Pancreas (tissue), 10 donors: ENCODE measurements at regions not wholly inside any gene's neighbourhood (a gene's known extent, or its start where the extent isn't known, plus 50 kb on each side); places are given as distances from the start of the nearest gene placed in this dataset.
A peak's percentile ranks its signal among the peaks of the same experiment; 100 is the strongest.

ENCODE experiments used
- ATAC-seq, 4 donors: fragments of 200-7000 bp; cut with Tn5 transposase; one replicate each; pipeline versions ENCODE4 v1.8.0 to v1.9.1; 2020; ENCODE audit warnings: mild to moderate bottlenecking in 4 of 4, moderate library complexity in 4 of 4
- DNase-seq, 6 donors: peaks; one replicate each; pipeline ENCODE4 v3.0.0-alpha.2; 2020
- FAIRE-seq: peaks from 2 replicates; lab custom pipeline; 2012; peaks lifted over from hg19 to GRCh38; lab: Jason Lieb, UNC
- H3K27ac ChIP-seq, 4 donors: fragments of 200-600 bp; sonication (generic); 1 replicate in 3 of 4; 2 replicates in 1 of 4; pipeline versions ENCODE4 v1.5.0 to v1.8.0; 2020
- H3K27me3 ChIP-seq, 4 donors: fragments of 200-600 bp; one replicate each; pipeline ENCODE4 v1.8.0; 2021
- H3K36me3 ChIP-seq, 3 donors: fragments of 200-600 bp; sonication (generic) in 1 of 3; one replicate each; pipeline versions ENCODE4 v1.5.0 to v1.8.0; 2020 to 2021
- H3K4me1 ChIP-seq, 3 donors: fragments of 200-600 bp; one replicate each; pipeline ENCODE4 v1.8.0; 2021
- H3K4me3 ChIP-seq, 4 donors: fragments of 200-600 bp; sonication (generic) in 2 of 4; one replicate each; pipeline versions ENCODE4 v1.5.0 to v1.8.0; 2020 to 2021
- H3K9me3 ChIP-seq, 4 donors: fragments of 200-600 bp; one replicate each; pipeline ENCODE4 v1.8.0; 2021
- WGBS, 2 donors: extraction: QIAGEN DNeasy Blood & Tissue Kit; methylation state at CpG; one replicate each; pipeline ENCODE4 v1.1.7; 2013; 5-methylcytosine and 5-hydroxymethylcytosine counted together
- intact Hi-C, 3 donors: fragments of 100-400 bp; cut with DNase I; formaldehyde crosslinking; loops; one replicate each; pipeline versions ENCODE4 v1.11.1 to v1.14.2; 2022
- TF ChIP-seq, protein P1 (sequence below), 4 donors: fragments of 200-600 bp; sonication (generic) in 3 of 4; IDR thresholded peaks; one replicate each; pipeline versions ENCODE4 v1.5.0 to v1.8.0; 2021; ENCODE audit warnings: antibody characterized with exemption in 4 of 4
- donor health status: healthy with polysubstance abuse.
- donor health status: DM: no; HTN: no; CAD: no; lungs with moderate emphysema.
- donor health status: DM: no; HTN: no; CAD: no.
- donor health status: control.
- donor health status: control.
- donor health status: Bipolar disorder and iron deficiency.
- donor health status: DM: yes; HTN: yes; CAD: no.
- donor health status: DM: no; HTN: no; CAD: no.
- donor health status: DM: no; HTN: no; CAD: no.
- donor health status: DM: yes; HTN: yes; CAD: no.

DNA sequence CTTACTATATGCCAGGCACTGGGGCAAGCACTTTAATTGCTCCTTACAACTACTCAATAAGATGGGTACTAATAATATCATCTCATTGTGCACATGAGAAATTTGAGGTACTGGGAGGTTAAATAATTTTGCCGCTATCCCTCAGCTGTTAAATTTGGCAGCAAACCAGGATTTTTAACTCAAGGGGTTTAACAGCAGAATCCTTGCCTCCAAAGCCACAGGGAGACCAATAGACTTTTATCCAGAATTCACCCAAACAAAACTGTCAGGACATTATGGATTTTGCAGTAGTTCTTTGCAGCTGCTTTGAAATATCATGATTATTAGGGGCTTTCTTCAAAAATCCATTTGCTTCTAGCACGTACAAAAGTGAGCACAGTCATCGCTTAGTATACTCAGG lies 136.2 kb downstream of the RPS12 start:
- TF ChIP-seq, protein P1, sequence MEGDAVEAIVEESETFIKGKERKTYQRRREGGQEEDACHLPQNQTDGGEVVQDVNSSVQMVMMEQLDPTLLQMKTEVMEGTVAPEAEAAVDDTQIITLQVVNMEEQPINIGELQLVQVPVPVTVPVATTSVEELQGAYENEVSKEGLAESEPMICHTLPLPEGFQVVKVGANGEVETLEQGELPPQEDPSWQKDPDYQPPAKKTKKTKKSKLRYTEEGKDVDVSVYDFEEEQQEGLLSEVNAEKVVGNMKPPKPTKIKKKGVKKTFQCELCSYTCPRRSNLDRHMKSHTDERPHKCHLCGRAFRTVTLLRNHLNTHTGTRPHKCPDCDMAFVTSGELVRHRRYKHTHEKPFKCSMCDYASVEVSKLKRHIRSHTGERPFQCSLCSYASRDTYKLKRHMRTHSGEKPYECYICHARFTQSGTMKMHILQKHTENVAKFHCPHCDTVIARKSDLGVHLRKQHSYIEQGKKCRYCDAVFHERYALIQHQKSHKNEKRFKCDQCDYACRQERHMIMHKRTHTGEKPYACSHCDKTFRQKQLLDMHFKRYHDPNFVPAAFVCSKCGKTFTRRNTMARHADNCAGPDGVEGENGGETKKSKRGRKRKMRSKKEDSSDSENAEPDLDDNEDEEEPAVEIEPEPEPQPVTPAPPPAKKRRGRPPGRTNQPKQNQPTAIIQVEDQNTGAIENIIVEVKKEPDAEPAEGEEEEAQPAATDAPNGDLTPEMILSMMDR (IDR thresholded peaks at IDR 0.05) = no peak
- H3K4me1 ChIP-seq = no peaks in the 10 kb centered on the region
- no peak for FAIRE-seq
- ATAC-seq = no peak
- DNase-seq = no peak
- no peaks in the 10 kb centered on the region for H3K36me3 ChIP-seq
- H3K9me3 ChIP-seq = no peaks in the 10 kb centered on the region
- intact Hi-C loops = no loop called here
- H3K27ac ChIP-seq = no peak overlapping the region
- H3K4me3 ChIP-seq = no peak overlapping the region
- H3K27me3 ChIP-seq = no peaks in the 10 kb centered on the region
- 75 to 92% methylated on average over 3 of the region's 3 CpGs for WGBS, 2 donors

DNA sequence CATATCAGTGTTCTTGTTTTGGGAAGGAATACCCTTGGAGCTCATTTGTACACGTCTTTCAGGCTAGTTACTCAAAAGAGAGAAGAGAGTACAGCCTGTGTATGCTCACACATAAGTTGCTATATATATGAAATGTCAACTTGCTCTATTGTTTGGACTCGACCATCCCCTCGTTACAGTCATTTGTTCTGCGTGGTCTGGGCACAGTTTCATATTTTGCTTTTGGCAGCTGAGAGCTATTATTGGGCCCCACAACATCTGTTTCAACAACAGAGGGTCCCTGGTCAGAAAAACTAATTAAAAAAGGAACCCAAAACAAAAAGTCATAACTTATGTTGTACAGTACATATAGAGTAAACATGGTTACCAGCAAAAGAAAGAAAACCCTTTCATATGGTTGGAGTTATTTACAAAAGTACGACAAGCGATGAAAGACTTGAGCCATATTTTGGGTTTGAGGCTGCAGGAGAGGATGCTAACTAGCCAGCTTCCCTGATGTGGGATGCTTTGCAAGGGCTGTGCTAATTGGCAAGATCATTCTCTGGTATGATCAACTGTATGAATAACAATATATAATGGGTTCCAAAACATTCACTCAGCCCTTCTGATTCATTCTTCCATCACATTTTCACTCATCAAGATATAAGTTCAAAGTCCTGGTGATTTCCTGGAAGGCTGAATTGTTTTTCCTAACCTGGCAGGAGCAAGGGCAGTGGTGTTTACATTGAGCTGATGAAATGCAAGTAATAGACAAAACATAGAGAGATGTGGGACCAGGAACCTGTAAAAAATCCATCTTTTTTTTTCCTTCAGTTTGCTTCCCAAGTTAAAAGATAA lies 137.9 kb downstream of the RPS12 start:
- Histone ChIP-seq H3K36me3 (no peaks in the 10 kb centered on the region), H3K9me3 (no peaks in the 10 kb centered on the region), H3K27ac (no peak overlapping the region), H3K27me3 (peaks cover 0 to 8% (median 0%) of the 10 kb centered on the region in 4 donors), H3K4me3 (no peak overlapping the region), H3K4me1 (no peaks in the 10 kb centered on the region)
- intact Hi-C loops = no loop called here
- FAIRE-seq = no peak
- 65 to 72% methylated on average over 6 of the region's 6 CpGs for WGBS, 2 donors
- ATAC-seq = peak in 1 of 4 donors; percentile 29
- no peak for DNase-seq
- TF ChIP-seq, protein P1 (IDR thresholded peaks at IDR 0.05) = no peak

DNA sequence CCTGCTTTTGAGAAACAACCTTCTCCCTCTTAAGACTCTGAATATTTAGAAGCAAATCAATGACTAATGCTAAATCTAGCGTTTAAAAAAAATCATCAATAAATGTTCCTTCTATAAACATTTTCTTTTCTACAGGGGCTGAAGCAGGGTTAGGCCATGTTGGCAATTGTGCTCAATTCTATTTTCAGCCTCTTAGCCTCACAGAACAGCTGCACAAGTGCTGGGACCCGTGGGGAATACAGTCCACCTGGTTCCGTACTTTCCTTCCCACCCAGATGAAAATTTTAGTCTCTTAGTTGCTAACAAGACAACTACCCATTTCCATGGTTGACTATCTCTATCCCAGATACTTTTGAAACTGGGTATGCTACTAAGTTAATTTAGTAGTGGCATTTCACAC lies 138.6 kb downstream of the RPS12 start:
- WGBS, 2 donors = 60 to 64% methylated on average over 3 of the region's 3 CpGs
- H3K27me3 ChIP-seq = peaks cover 0 to 8% (median 0%) of the 10 kb centered on the region in 4 donors
- H3K4me3 ChIP-seq = no peak overlapping the region
- TF ChIP-seq, protein P1 (IDR thresholded peaks at IDR 0.05) = no peak
- ATAC-seq (no peak), DNase-seq (no peak), FAIRE-seq (no peak)
- H3K27ac ChIP-seq = no peak overlapping the region
- H3K36me3 ChIP-seq = no peaks in the 10 kb centered on the region
- H3K4me1 ChIP-seq = no peaks in the 10 kb centered on the region
- intact Hi-C loops = no loop called here
- no peaks in the 10 kb centered on the region for H3K9me3 ChIP-seq

DNA sequence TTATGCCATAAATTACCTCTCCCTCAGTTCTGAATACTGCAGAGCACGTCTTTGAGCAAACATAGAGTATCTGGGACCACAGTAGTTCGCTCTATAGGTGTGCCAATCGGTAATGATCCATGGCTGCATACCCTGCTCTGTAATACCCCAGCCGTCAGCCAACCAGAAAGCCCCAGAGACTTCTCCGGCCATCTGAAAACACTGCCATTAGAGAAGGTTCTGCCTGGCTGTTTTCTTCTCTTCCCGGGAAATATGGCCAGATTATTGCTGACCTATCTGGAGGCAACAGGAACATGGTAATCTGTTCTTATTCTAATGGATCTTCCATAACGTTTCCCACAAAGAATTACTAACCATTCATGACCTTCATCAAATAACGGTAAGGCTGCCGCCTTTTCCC lies 139.9 kb downstream of the RPS12 start:
- Histone ChIP-seq H3K27me3 (peaks cover 0 to 8% (median 0%) of the 10 kb centered on the region in 4 donors), H3K4me3 (no peak overlapping the region), H3K27ac (no peak overlapping the region), H3K36me3 (no peaks in the 10 kb centered on the region), H3K4me1 (no peaks in the 10 kb centered on the region), H3K9me3 (no peaks in the 10 kb centered on the region)
- FAIRE-seq = no peak
- TF ChIP-seq, protein P1 (IDR thresholded peaks at IDR 0.05) = no peak
- no peak for DNase-seq
- WGBS, 2 donors = 67 to 80% methylated on average over 9 of the region's 9 CpGs
- intact Hi-C loops = no loop called here
- ATAC-seq = no peak

DNA sequence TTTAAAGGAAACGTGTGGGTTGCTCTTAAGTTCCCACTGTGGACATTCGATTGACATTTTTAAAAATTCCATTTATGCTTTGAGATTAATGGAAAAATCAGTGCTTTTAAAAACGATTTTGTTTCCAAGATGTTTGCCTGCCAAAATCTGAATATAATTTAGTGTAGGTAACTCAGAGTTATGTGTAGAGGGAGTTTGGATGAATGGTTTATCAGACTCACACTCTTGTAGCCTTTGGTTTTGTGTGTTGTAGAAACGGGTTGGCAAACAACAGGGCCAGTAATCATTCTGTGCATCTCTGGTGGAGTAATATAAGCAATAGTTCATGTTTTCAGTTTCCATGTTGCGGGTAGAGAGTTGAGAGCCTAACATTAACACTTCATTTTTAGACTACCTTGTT lies 140.6 kb downstream of the RPS12 start:
- no peaks in the 10 kb centered on the region for H3K4me1 ChIP-seq
- WGBS, 2 donors = 54 to 66% methylated on average over 5 of the region's 5 CpGs
- no peak overlapping the region for H3K4me3 ChIP-seq
- no peak overlapping the region for H3K27ac ChIP-seq
- no peak for ATAC-seq
- intact Hi-C loops = no loop called here
- peaks cover 0 to 8% (median 0%) of the 10 kb centered on the region in 4 donors for H3K27me3 ChIP-seq
- TF ChIP-seq, protein P1 (IDR thresholded peaks at IDR 0.05) = no peak
- DNase-seq = no peak
- no peak for FAIRE-seq
- no peaks in the 10 kb centered on the region for H3K36me3 ChIP-seq
- H3K9me3 ChIP-seq = no peaks in the 10 kb centered on the region
